H1 (cell line): ENCODE measurements at regions not wholly inside any gene's neighbourhood (a gene's known extent, or its start where the extent isn't known, plus 50 kb on each side); places are given as distances from the start of the nearest gene placed in this dataset.

Source experiments
- CTCF ChIA-PET: fragments of 300-600 bp; sonication (Branson Sonifier 250); formaldehyde crosslinking; loops from one replicate; lab custom pipeline; 2021; ENCODE audit not compliant: partially characterized antibody; lab: Charles Lee
- POLR2A ChIA-PET: fragments of 300-600 bp; sonication (Branson Sonifier 250); formaldehyde crosslinking; loops from one replicate; lab custom pipeline; 2021; ENCODE audit warnings: inconsistent platforms; ENCODE audit not compliant: partially characterized antibody; lab: Charles Lee
- DNase-seq, 2 experiments: peaks; one replicate each; pipeline versions ENCODE4 v3.0.0 to v3.0.0-alpha.2; 2010 to 2022; ENCODE audit warnings: low spot score in 2 of 2, low read depth in 1 of 2, mixed read lengths in 1 of 2
- FAIRE-seq: peaks from 2 replicates; lab custom pipeline; 2011; peaks lifted over from hg19 to GRCh38; lab: Jason Lieb, UNC
- H2AFZ ChIP-seq: 2 replicates; pipeline ENCODE4 v1.8.1; 2012; ENCODE audit warnings: low read length, inconsistent platforms
- H2AK5ac ChIP-seq: 2 replicates; pipeline ENCODE4 v1.6.1; 2013; ENCODE audit warnings: low read depth, low read length
- H2BK120ac ChIP-seq: replicated peaks from 2 replicates; pipeline ENCODE3; 2013; ENCODE audit warnings: low read depth, low read length, inconsistent platforms
- H2BK12ac ChIP-seq: 2 replicates; pipeline ENCODE4 v1.6.1; 2013; ENCODE audit warnings: low read depth, low read length
- H2BK15ac ChIP-seq: 2 replicates; pipeline ENCODE4 v1.6.1; 2013; ENCODE audit warnings: low read length
- H2BK20ac ChIP-seq: 2 replicates; pipeline ENCODE4 v1.6.1; 2013; ENCODE audit warnings: low read length
- H2BK5ac ChIP-seq: 2 replicates; pipeline ENCODE4 v1.6.1; 2013; ENCODE audit warnings: low read depth, low read length
- H3K14ac ChIP-seq: 2 replicates; pipeline ENCODE4 v1.6.1; 2013; ENCODE audit warnings: inconsistent platforms; ENCODE audit not compliant: insufficient read length
- H3K18ac ChIP-seq: 2 replicates; pipeline ENCODE4 v1.6.1; 2013; ENCODE audit warnings: low read length; ENCODE audit errors: extremely low read depth
- H3K23ac ChIP-seq: 2 replicates; pipeline ENCODE4 v1.6.1; 2013; ENCODE audit warnings: inconsistent platforms; ENCODE audit not compliant: insufficient read length
- H3K23me2 ChIP-seq: 2 replicates; pipeline ENCODE4 v1.6.1; 2013; ENCODE audit warnings: low read depth, low read length
- H3K27ac ChIP-seq: 2 replicates; pipeline ENCODE4 v1.6.1; 2011; ENCODE audit warnings: low read depth, low read length, inconsistent platforms
- H3K27me3 ChIP-seq, 4 experiments: replicated peaks in 1 of 4; 1 replicate in 1 of 4; 2 replicates in 3 of 4; pipeline versions ENCODE4 v1.6.1 to v1.8.1; 2011 to 2013; ENCODE audit warnings: low read length in 3 of 4, mild to moderate bottlenecking in 3 of 4, inconsistent platforms in 2 of 4, mixed read lengths in 2 of 4, moderate library complexity in 1 of 4; ENCODE audit not compliant: control insufficient read depth in 3 of 4, insufficient read depth in 3 of 4; ENCODE audit errors: extremely low read depth in 1 of 4
- H3K36me3 ChIP-seq, 4 experiments: 2 replicates each; pipeline versions ENCODE4 v1.6.1 to v1.8.1; 2011 to 2013; ENCODE audit warnings: mild to moderate bottlenecking in 4 of 4, low read length in 3 of 4, moderate library complexity in 2 of 4, control low read depth in 1 of 4, inconsistent platforms in 1 of 4; ENCODE audit not compliant: insufficient read depth in 4 of 4, control insufficient read depth in 2 of 4
- H3K4ac ChIP-seq: replicated peaks from 2 replicates; pipeline ENCODE3; 2013; ENCODE audit warnings: low read length, low read depth, mixed read lengths, inconsistent platforms; ENCODE audit not compliant: insufficient read length
- H3K4me1 ChIP-seq, 4 experiments: replicated peaks in 1 of 4; 1 replicate in 1 of 4; 2 replicates in 3 of 4; pipeline versions ENCODE4 v1.6.1 to v1.8.1; 2011 to 2013; ENCODE audit warnings: low read length in 3 of 4, inconsistent platforms in 2 of 4, mixed read lengths in 1 of 4; ENCODE audit not compliant: insufficient read depth in 4 of 4, control insufficient read depth in 3 of 4
- H3K4me2 ChIP-seq, 2 experiments: 2 replicates each; pipeline versions ENCODE4 v1.6.1 to v1.8.1; 2011 to 2013; ENCODE audit warnings: low read depth in 2 of 2, low read length in 2 of 2, control low read depth in 1 of 2, inconsistent platforms in 1 of 2, mild to moderate bottlenecking in 1 of 2; ENCODE audit not compliant: insufficient read depth in 1 of 2
- H3K4me3 ChIP-seq, 4 experiments: fragments of 200-600, 300-600 bp in 1 of 4; sonication (generic), shearing (Covaris generic), sonication (Bioruptor Twin) in 1 of 4; 2 replicates each; pipeline versions ENCODE4 v1.5.1 to v1.8.1; 2011 to 2016; ENCODE audit warnings: low read length in 4 of 4, low read depth in 3 of 4, control low read depth in 2 of 4, inconsistent platforms in 2 of 4, mild to moderate bottlenecking in 2 of 4, mixed read lengths in 1 of 4, moderate library complexity in 1 of 4; ENCODE audit not compliant: insufficient read depth in 2 of 4; ENCODE audit errors: extremely low read depth in 1 of 4
- H3K56ac ChIP-seq: replicated peaks from 2 replicates; pipeline ENCODE3; 2013; ENCODE audit warnings: low read depth, mild to moderate bottlenecking, mixed read lengths, low read length, inconsistent platforms; ENCODE audit not compliant: insufficient read length
- H3K79me1 ChIP-seq: 2 replicates; pipeline ENCODE4 v1.6.1; 2013; ENCODE audit warnings: low read depth, low read length, control low read depth
- H3K79me2 ChIP-seq, 2 experiments: 2 replicates each; pipeline versions ENCODE4 v1.6.1 to v1.8.1; 2012 to 2013; ENCODE audit warnings: low read length in 2 of 2, mild to moderate bottlenecking in 2 of 2, inconsistent platforms in 1 of 2; ENCODE audit not compliant: insufficient read depth in 2 of 2, control insufficient read depth in 1 of 2
- H3K9ac ChIP-seq, 4 experiments: replicated peaks in 1 of 4; 1 replicate in 1 of 4; 2 replicates in 3 of 4; pipeline versions ENCODE4 v1.6.1 to v1.8.1; 2011 to 2013; ENCODE audit warnings: low read depth in 3 of 4, low read length in 3 of 4, control low read depth in 2 of 4, mild to moderate bottlenecking in 2 of 4, moderate library complexity in 2 of 4, inconsistent platforms in 1 of 4; ENCODE audit errors: extremely low read depth in 1 of 4
- H3K9me3 ChIP-seq, 2 experiments: 2 replicates each; pipeline versions ENCODE4 v1.6.1 to v1.8.1; 2012 to 2013; ENCODE audit warnings: mild to moderate bottlenecking in 2 of 2, moderate library complexity in 2 of 2, control low read depth in 1 of 2, inconsistent platforms in 1 of 2, low read depth in 1 of 2, low read length in 1 of 2, mixed read lengths in 1 of 2; ENCODE audit not compliant: insufficient read depth in 2 of 2
- H4K20me1 ChIP-seq, 2 experiments: replicated peaks in 1 of 2; 2 replicates each; pipeline versions ENCODE3 to v1.8.1; 2011 to 2013; ENCODE audit warnings: inconsistent platforms in 2 of 2, low read length in 2 of 2, mild to moderate bottlenecking in 1 of 2; ENCODE audit not compliant: insufficient read depth in 2 of 2, control insufficient read depth in 1 of 2
- H4K5ac ChIP-seq: 2 replicates; pipeline ENCODE4 v1.6.1; 2013; ENCODE audit warnings: low read length, low read depth, mixed read lengths, inconsistent platforms; ENCODE audit not compliant: insufficient read length
- H4K8ac ChIP-seq: 2 replicates; pipeline ENCODE4 v1.8.0; 2013; ENCODE audit warnings: mild to moderate bottlenecking, moderate library complexity, low read length, inconsistent platforms; ENCODE audit not compliant: insufficient read depth; ENCODE audit errors: extremely low read depth
- H4K91ac ChIP-seq: replicated peaks from 2 replicates; pipeline ENCODE3; 2013; ENCODE audit warnings: low read length, mixed read lengths, inconsistent platforms; ENCODE audit not compliant: insufficient read length
- BACH1 ChIP-seq: IDR thresholded peaks from 2 replicates; pipeline ENCODE4 v1.6.1; 2012; ENCODE audit warnings: low read length, improper control_type of control experiment
- CTBP2 ChIP-seq: IDR thresholded peaks from 2 replicates; pipeline ENCODE4 v1.7.0; 2011; ENCODE audit warnings: borderline replicate concordance, mild to moderate bottlenecking, moderate library complexity, mixed read lengths, low read length; ENCODE audit not compliant: insufficient read depth, insufficient read length
- EZH2 ChIP-seq: fragments of 200-600 bp; sonication (generic); IDR thresholded peaks from 2 replicates; pipeline ENCODE4 v1.7.1; 2012; ENCODE audit warnings: low read depth, mild to moderate bottlenecking, moderate library complexity, low read length, inconsistent platforms; ENCODE audit not compliant: severe bottlenecking
- GTF2F1 ChIP-seq: IDR thresholded peaks from 2 replicates; pipeline ENCODE4 v1.6.1; 2012; ENCODE audit warnings: low read depth, low read length, improper control_type of control experiment, borderline replicate concordance
- HDAC2 ChIP-seq, 2 experiments: fragments of 300-600 bp in 1 of 2; sonication (generic) in 1 of 2; IDR thresholded peaks; 2 replicates each; pipeline ENCODE4 v1.6.1; 2011 to 2012; ENCODE audit warnings: low read depth in 2 of 2, low read length in 2 of 2, mild to moderate bottlenecking in 2 of 2, moderate library complexity in 2 of 2, borderline replicate concordance in 1 of 2, inconsistent platforms in 1 of 2
- POLR2A ChIP-seq, 2 experiments: IDR thresholded peaks; 1 replicate in 1 of 2; 2 replicates in 1 of 2; pipeline ENCODE4 v1.6.1; 2011; ENCODE audit warnings: low read depth in 2 of 2, low read length in 2 of 2, mild to moderate bottlenecking in 2 of 2; ENCODE audit errors: control extremely low read depth in 1 of 2
- RXRA ChIP-seq: IDR thresholded peaks from 2 replicates; pipeline ENCODE4 v1.6.1; 2011; ENCODE audit warnings: low read depth, mild to moderate bottlenecking, low read length, moderate library complexity; ENCODE audit not compliant: insufficient read depth
- WGBS, 2 experiments: shearing (Covaris generic) in 1 of 2; methylation state at CpG; one replicate each; pipeline versions ENCODE4 v1.1.6 to v1.1.7; 2013 to 2015; ENCODE audit warnings: low lambda C conversion rate in 2 of 2, mixed read lengths in 2 of 2, inconsistent platforms in 1 of 2, low coverage in 1 of 2, missing lambda C conversion rate in 1 of 2; ENCODE audit not compliant: insufficient replicate concordance in 2 of 2, insufficient coverage in 1 of 2, insufficient read length in 1 of 2; ENCODE audit errors: extremely low coverage in 1 of 2, missing lambda C conversion rate in 1 of 2; 5-methylcytosine and 5-hydroxymethylcytosine counted together

- no peak overlapping the region for H4K5ac ChIP-seq
- H2AFZ ChIP-seq, result no peak overlapping the region
- no peak overlapping the region for H2BK20ac ChIP-seq
- H3K27me3 ChIP-seq, result no peaks in the 10 kb centered on the region
- no peak overlapping the region for H2BK5ac ChIP-seq
- no peak overlapping the region for H3K4ac ChIP-seq
- DNase-seq (no peak), FAIRE-seq (no peak)
- no peaks in the 10 kb centered on the region for H3K23me2 ChIP-seq
- H3K79me1 ChIP-seq, result no peaks in the 10 kb centered on the region
- no peaks in the 10 kb centered on the region for H3K79me2 ChIP-seq
- ChIA-PET CTCF (interaction anchor here (1.1 kb wide), 1 partner anchor 10 kb away, joined by 4 read pairs; no protein-coding TSS in a partner anchor), POLR2A (no interaction called here)
- H3K23ac ChIP-seq, result no peak overlapping the region
- WGBS, 2 experiments, result 92% methylated on average over 3 of the region's 3 CpGs; no CpG with 5 or more reads in 1 of the 2 experiments
- no peak overlapping the region for H2BK120ac ChIP-seq
- no peak overlapping the region for H4K91ac ChIP-seq
- no peak overlapping the region for H2AK5ac ChIP-seq
- H3K9ac ChIP-seq, result no peak overlapping the region
- H3K36me3 ChIP-seq, result no peaks in the 10 kb centered on the region
- H3K56ac ChIP-seq, result no peak overlapping the region
- H3K4me1 ChIP-seq, result no peaks in the 10 kb centered on the region
- H2BK12ac ChIP-seq, result no peak overlapping the region
- TF ChIP-seq HDAC2 (IDR thresholded peaks at IDR 0.05; ENCODE audit: borderline replicate concordance in 1 of 2, low read depth in 2 of 2, low read length in 2 of 2) (no peak), POLR2A (IDR thresholded peaks at IDR 0.05; ENCODE audit: control extremely low read depth in 1 of 2, low read depth in 2 of 2, low read length in 2 of 2) (no peak), RXRA (no peak), CTBP2 (no peak), GTF2F1 (no peak), EZH2 (no peak), BACH1 (no peak)
- H2BK15ac ChIP-seq, result no peak overlapping the region
- no peak overlapping the region for H3K14ac ChIP-seq
- no peak overlapping the region for H3K27ac ChIP-seq
- H3K4me2 ChIP-seq, result no peak overlapping the region
- H3K4me3 ChIP-seq, result no peak overlapping the region
- no peaks in the 10 kb centered on the region for H3K9me3 ChIP-seq
- no peak overlapping the region for H4K8ac ChIP-seq
- no peak overlapping the region for H3K18ac ChIP-seq
- H4K20me1 ChIP-seq, result no peaks in the 10 kb centered on the region
Measured at GRCh38 chr4:45869184-45869583, 254.7 kb downstream of the GABRG1 start.
